HepG2 (cell line): ENCODE measurements at regions not wholly inside any gene's neighbourhood (a gene's known extent, or its start where the extent isn't known, plus 50 kb on each side); places are given as distances from the start of the nearest gene placed in this dataset.
A peak's percentile ranks its signal among the peaks of the same experiment; 100 is the strongest.

Experiments used
- ATF7-NPFF ChIP-seq: sonication (generic); formaldehyde crosslinking; IDR thresholded peaks from 2 replicates; pipeline ENCODE4 v1.8.1; 2023; ENCODE audit warnings: mild to moderate bottlenecking, low read depth, missing genetic modification reagents, moderate library complexity
- CTCF ChIP-seq: sonication (generic); formaldehyde crosslinking; IDR thresholded peaks from 2 replicates; pipeline ENCODE4 v1.5.0; 2020; ENCODE audit warnings: mild to moderate bottlenecking, missing genetic modification reagents, moderate library complexity
- DNMT3B ChIP-seq: conservative IDR thresholded peaks from 2 replicates; pipeline ENCODE4 v1.6.1; 2016; ENCODE audit warnings: missing biosample characterization, control low read depth
- EED ChIP-seq: sonication (generic); formaldehyde crosslinking; IDR thresholded peaks from 2 replicates; pipeline ENCODE4 v1.5.0; 2020; ENCODE audit warnings: mild to moderate bottlenecking, missing genetic modification reagents
- ESRRA ChIP-seq: sonication (generic); formaldehyde crosslinking; IDR thresholded peaks from 2 replicates; pipeline ENCODE4 v1.5.1; 2020; ENCODE audit warnings: mild to moderate bottlenecking, low read depth, missing genetic modification reagents
- HNRNPL ChIP-seq: fragments of 200-400 bp; formaldehyde crosslinking; IDR thresholded peaks from 2 replicates; pipeline ENCODE4 v1.6.1; 2017; ENCODE audit warnings: mild to moderate bottlenecking, low read depth, low read length
- KDM6A ChIP-seq: IDR thresholded peaks from 2 replicates; pipeline ENCODE4 v1.6.1; 2016; ENCODE audit warnings: low read depth
- KLF12 ChIP-seq: sonication (generic); formaldehyde crosslinking; IDR thresholded peaks from 2 replicates; pipeline ENCODE4 v1.4.0; 2020; ENCODE audit warnings: missing genetic modification reagents, borderline replicate concordance
- POGZ ChIP-seq: sonication (generic); formaldehyde crosslinking; IDR thresholded peaks from 2 replicates; pipeline ENCODE4 v1.4.0; 2020; ENCODE audit warnings: mild to moderate bottlenecking, missing genetic modification reagents
- ZNF275 ChIP-seq: sonication (generic); formaldehyde crosslinking; IDR thresholded peaks from 2 replicates; pipeline ENCODE4 v1.8.0; 2022; ENCODE audit warnings: missing genetic modification reagents, mild to moderate bottlenecking, inconsistent platforms, borderline replicate concordance
- ZNF280B ChIP-seq: sonication (generic); formaldehyde crosslinking; IDR thresholded peaks from 2 replicates; pipeline ENCODE4 v1.5.0; 2020; ENCODE audit warnings: missing genetic modification reagents, mild to moderate bottlenecking, borderline replicate concordance
- ZNF317 ChIP-seq: sonication (generic); formaldehyde crosslinking; IDR thresholded peaks from 2 replicates; pipeline ENCODE4 v1.5.0; 2020; ENCODE audit warnings: mild to moderate bottlenecking, missing genetic modification reagents
- ZNF343 ChIP-seq: sonication (generic); formaldehyde crosslinking; IDR thresholded peaks from 2 replicates; pipeline ENCODE4 v1.4.0; 2020; ENCODE audit warnings: mild to moderate bottlenecking, missing genetic modification reagents
- ZNF589 ChIP-seq: sonication (generic); formaldehyde crosslinking; conservative IDR thresholded peaks from 2 replicates; pipeline ENCODE4 v1.8.0; 2022; ENCODE audit warnings: mild to moderate bottlenecking, moderate library complexity, missing genetic modification reagents
- ZNF619 ChIP-seq: sonication (generic); formaldehyde crosslinking; IDR thresholded peaks from 2 replicates; pipeline ENCODE4 v1.4.0; 2020; ENCODE audit warnings: mild to moderate bottlenecking, missing genetic modification reagents
- ZNF782 ChIP-seq: sonication (generic); formaldehyde crosslinking; IDR thresholded peaks from 2 replicates; pipeline ENCODE4 v1.4.0; 2020; ENCODE audit warnings: missing genetic modification reagents, mild to moderate bottlenecking, borderline replicate concordance
- TF ChIP-seq, protein P1 (sequence below): sonication (generic); formaldehyde crosslinking; IDR thresholded peaks from 2 replicates; pipeline ENCODE4 v1.4.0; 2020; ENCODE audit warnings: missing genetic modification reagents
- TF ChIP-seq, protein P2 (sequence below): sonication (generic); formaldehyde crosslinking; IDR thresholded peaks from 2 replicates; pipeline ENCODE4 v1.4.0; 2020; ENCODE audit warnings: missing genetic modification reagents

DNA sequence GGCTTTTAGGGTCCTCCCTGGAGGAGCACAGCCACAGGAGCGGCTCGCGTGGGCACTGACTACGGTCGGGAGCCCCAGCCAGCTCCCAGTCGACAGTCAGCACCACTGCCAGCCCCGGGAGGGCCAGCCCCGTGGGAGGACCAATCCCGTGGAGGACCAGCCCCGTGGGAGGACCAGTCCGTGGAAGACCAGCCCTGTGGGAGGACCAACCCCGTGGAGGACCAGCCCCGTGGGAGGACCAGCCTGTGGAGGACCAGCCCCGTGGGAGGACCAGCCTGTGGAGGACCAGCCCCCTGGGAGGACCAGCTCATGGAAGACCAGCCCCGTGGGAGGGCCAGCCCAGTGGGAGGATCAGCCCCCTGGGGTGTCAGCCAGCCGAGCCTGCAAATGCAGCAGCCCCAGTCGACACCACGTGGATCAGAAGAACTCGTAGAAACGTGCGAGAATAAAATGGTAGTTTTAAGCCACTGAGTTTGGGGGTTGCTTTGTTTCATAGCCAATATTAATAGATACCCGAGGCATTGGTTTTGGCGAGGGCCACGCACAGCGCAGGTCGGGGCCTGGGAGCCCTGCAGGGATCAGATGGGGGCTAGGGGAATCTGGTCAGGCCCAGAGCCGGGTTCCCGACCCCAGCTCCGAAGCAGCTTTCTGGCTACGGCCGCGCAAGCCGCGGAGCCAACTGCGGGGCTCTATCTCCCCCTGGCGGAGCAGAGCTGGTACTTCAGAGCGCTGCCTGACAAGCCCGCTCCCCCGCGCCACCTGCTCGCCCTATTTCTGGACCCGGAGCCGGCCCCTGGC lies 73.0 kb downstream of the TEX51 start (continued):
- peak; percentile 88 for TF ChIP-seq ZNF280B (CRISPR knock-in tag)
- TF ChIP-seq ZNF589 (CRISPR knock-in tag) = no peak
- peak; percentile 63 for TF ChIP-seq ZNF317 (CRISPR knock-in tag)
- TF ChIP-seq, protein P1, sequence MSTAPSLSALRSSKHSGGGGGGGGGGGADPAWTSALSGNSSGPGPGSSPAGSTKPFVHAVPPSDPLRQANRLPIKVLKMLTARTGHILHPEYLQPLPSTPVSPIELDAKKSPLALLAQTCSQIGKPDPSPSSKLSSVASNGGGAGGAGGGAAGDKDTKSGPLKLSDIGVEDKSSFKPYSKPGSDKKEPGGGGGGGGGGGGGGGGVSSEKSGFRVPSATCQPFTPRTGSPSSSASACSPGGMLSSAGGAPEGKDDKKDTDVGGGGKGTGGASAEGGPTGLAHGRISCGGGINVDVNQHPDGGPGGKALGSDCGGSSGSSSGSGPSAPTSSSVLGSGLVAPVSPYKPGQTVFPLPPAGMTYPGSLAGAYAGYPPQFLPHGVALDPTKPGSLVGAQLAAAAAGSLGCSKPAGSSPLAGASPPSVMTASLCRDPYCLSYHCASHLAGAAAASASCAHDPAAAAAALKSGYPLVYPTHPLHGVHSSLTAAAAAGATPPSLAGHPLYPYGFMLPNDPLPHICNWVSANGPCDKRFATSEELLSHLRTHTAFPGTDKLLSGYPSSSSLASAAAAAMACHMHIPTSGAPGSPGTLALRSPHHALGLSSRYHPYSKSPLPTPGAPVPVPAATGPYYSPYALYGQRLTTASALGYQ = peak; percentile 53; the same call in 1 of the 2 replicates
- TF ChIP-seq KLF12 = no peak
- peak; percentile 67; the same call in 1 of the 2 replicates for TF ChIP-seq ZNF343
- no peak; the same call in none of the 2 replicates for TF ChIP-seq EED (CRISPR knock-in tag)
- TF ChIP-seq DNMT3B = no peak
- TF ChIP-seq KDM6A = no peak
- 0 out of 2 replicates have a peak, but pooled peaks have one; percentile 81 for TF ChIP-seq ATF7-NPFF (CRISPR knock-in tag)
- TF ChIP-seq, protein P2, sequence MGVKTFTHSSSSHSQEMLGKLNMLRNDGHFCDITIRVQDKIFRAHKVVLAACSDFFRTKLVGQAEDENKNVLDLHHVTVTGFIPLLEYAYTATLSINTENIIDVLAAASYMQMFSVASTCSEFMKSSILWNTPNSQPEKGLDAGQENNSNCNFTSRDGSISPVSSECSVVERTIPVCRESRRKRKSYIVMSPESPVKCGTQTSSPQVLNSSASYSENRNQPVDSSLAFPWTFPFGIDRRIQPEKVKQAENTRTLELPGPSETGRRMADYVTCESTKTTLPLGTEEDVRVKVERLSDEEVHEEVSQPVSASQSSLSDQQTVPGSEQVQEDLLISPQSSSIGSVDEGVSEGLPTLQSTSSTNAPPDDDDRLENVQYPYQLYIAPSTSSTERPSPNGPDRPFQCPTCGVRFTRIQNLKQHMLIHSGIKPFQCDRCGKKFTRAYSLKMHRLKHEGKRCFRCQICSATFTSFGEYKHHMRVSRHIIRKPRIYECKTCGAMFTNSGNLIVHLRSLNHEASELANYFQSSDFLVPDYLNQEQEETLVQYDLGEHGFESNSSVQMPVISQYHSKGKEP (CRISPR knock-in tag) = peak; percentile 64; the same call in 1 of the 2 replicates
- TF ChIP-seq POGZ (CRISPR knock-in tag) = peak; percentile 79
- peak; percentile 90; the same call in 1 of the 2 replicates for TF ChIP-seq HNRNPL
- TF ChIP-seq ZNF782 (CRISPR knock-in tag) = peak; percentile 77; the same call in 1 of the 2 replicates
- TF ChIP-seq CTCF (CRISPR knock-in tag) = peak; percentile 96
- TF ChIP-seq ZNF619 (CRISPR knock-in tag) = no peak
- no peak for TF ChIP-seq ESRRA (CRISPR knock-in tag)
- peak; percentile 52; the same call in 1 of the 2 replicates for TF ChIP-seq ZNF275 (CRISPR knock-in tag)
